HG03457 (cell line): ENCODE measurements at regions not wholly inside any gene's neighbourhood (a gene's known extent, or its start where the extent isn't known, plus 50 kb on each side); places are given as distances from the start of the nearest gene placed in this dataset.
"Not testable (repeated sequence)": the region's sequence is repeated elsewhere in the genome, so short reads cannot be mapped to it uniquely, and the experiment has no call there.

Source experiments
- ATAC-seq: cut with Tn5 transposase; IDR thresholded peaks from one replicate; pipeline ENCODE4 v1.9.1; 2021; ENCODE audit warnings: moderate number of reproducible peaks; ENCODE audit not compliant: unreplicated experiment

- no peak for ATAC-seq
These were observed 271.2 kb downstream of the LPIN1 start for GRCh38 chr2:12017499-12018157.

- not testable (repeated sequence) for ATAC-seq
These were observed 272.3 kb downstream of the LPIN1 start for GRCh38 chr2:12018726-12019125.

- no peak for ATAC-seq
These were observed 274.5 kb downstream of the LPIN1 start for GRCh38 chr2:12020833-12021469.

GRCh38 chr2:12024197-12024907, 277.9 kb downstream of the LPIN1 start:
- ATAC-seq: not testable (repeated sequence)

- ATAC-seq: no peak
These were observed 280.7 kb downstream of the LPIN1 start for GRCh38 chr2:12027136-12027535.

GRCh38 chr2:12031866-12032265, 285.4 kb downstream of the LPIN1 start:
- ATAC-seq: no peak

GRCh38 chr2:12032398-12032797, 286.0 kb downstream of the LPIN1 start:
- peak; percentile 71 for ATAC-seq

GRCh38 chr2:12032975-12033374, 286.5 kb downstream of the LPIN1 start:
- no peak for ATAC-seq

GRCh38 chr2:12033494-12033893, 287.1 kb downstream of the LPIN1 start:
- no peak for ATAC-seq

GRCh38 chr2:12034382-12034781, 287.9 kb downstream of the LPIN1 start:
- ATAC-seq: no peak

GRCh38 chr2:12035029-12035720, 288.7 kb downstream of the LPIN1 start:
- no peak for ATAC-seq

GRCh38 chr2:12035956-12036639, 289.7 kb downstream of the LPIN1 start:
- no peak for ATAC-seq

GRCh38 chr2:12036640-12036983, 290.2 kb downstream of the LPIN1 start:
- no peak for ATAC-seq

GRCh38 chr2:12037301-12037700, 290.9 kb downstream of the LPIN1 start:
- ATAC-seq: no peak

GRCh38 chr2:12041236-12041635, 294.8 kb downstream of the LPIN1 start:
- no peak for ATAC-seq

- no peak for ATAC-seq
These were observed 296.7 kb downstream of the LPIN1 start for GRCh38 chr2:12043131-12043530.

GRCh38 chr2:12044857-12045256, 298.4 kb downstream of the LPIN1 start:
- peak; percentile 60 for ATAC-seq

- peak; percentile 52 for ATAC-seq
These were observed 299.4 kb downstream of the LPIN1 start for GRCh38 chr2:12045864-12046291.

- ATAC-seq: no peak
These were observed 300.2 kb downstream of the LPIN1 start for GRCh38 chr2:12046641-12047040.

- ATAC-seq: no peak
These were observed 301.3 kb downstream of the LPIN1 start for GRCh38 chr2:12047761-12048160.

GRCh38 chr2:12048550-12048949, 302.1 kb downstream of the LPIN1 start:
- no peak for ATAC-seq
